GM23338 (cell line): ENCODE measurements at regions not wholly inside any gene's neighbourhood (a gene's known extent, or its start where the extent isn't known, plus 50 kb on each side); places are given as distances from the start of the nearest gene placed in this dataset.

Experiments used
- EZH2 ChIP-seq: fragments of 200-600 bp; sonication (generic); IDR thresholded peaks from one replicate; pipeline ENCODE4 v1.8.0; 2017; ENCODE audit warnings: antibody characterized with exemption, mild to moderate bottlenecking, low read depth; ENCODE audit not compliant: unreplicated experiment
- EZH2phosphoT487 ChIP-seq: fragments of 200-600 bp; sonication (generic); IDR thresholded peaks from one replicate; pipeline ENCODE4 v1.8.1; 2018; ENCODE audit warnings: antibody characterized with exemption; ENCODE audit not compliant: unreplicated experiment
- JUNB ChIP-seq: IDR thresholded peaks from one replicate; pipeline ENCODE4 v1.6.1; 2016; ENCODE audit warnings: antibody characterized with exemption; ENCODE audit not compliant: unreplicated experiment
- NANOG ChIP-seq: IDR thresholded peaks from 2 replicates; pipeline ENCODE4 v1.6.1; 2016; ENCODE audit warnings: antibody characterized with exemption, borderline replicate concordance
- POLR2AphosphoS5 ChIP-seq: IDR thresholded peaks from 2 replicates; pipeline ENCODE4 v1.6.1; 2016; ENCODE audit warnings: antibody characterized with exemption, low read depth
- STAT1 ChIP-seq: IDR thresholded peaks from one replicate; pipeline ENCODE4 v1.6.1; 2016; ENCODE audit warnings: antibody characterized with exemption; ENCODE audit not compliant: unreplicated experiment
- ZNF114 ChIP-seq: fragments of 250-450 bp; sonication (Bioruptor Pico); IDR thresholded peaks from 2 replicates; pipeline ENCODE4 v1.5.0; 2020; ENCODE audit warnings: mild to moderate bottlenecking, moderate library complexity
- TF ChIP-seq, protein P1 (sequence below): IDR thresholded peaks from one replicate; pipeline ENCODE4 v1.6.1; 2018; ENCODE audit warnings: antibody characterized with exemption; ENCODE audit not compliant: unreplicated experiment
- TF ChIP-seq, protein P2 (sequence below), 2 experiments: fragments of 200-600 bp in 1 of 2; sonication (generic) in 1 of 2; conservative IDR thresholded peaks; 2 replicates each; pipeline versions ENCODE4 v1.5.1 to v1.6.1; 2016 to 2017; ENCODE audit warnings: antibody characterized with exemption in 2 of 2, low read depth in 2 of 2, mild to moderate bottlenecking in 2 of 2, moderate library complexity in 1 of 2

DNA sequence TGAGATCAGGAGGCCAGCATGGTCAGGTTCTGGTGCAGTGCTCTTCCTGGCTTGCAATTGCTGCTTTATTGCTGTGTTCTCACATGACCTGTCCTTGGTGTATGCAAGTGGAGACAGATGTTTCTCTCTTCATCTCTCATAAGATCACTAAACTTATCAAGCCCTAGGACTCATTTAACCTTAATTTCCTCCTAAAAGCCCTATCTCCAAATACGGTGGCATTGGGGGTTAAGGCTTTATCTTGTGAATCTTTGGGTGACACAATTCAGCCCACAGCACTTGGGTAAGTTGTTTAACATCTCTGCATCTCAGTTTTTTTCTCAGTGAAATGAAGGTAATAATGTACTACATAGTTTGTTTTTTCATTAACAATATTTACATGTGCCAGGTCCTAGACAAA is 152.4 kb downstream of the RWDD3 start:
- TF ChIP-seq POLR2AphosphoS5 (no peak), EZH2 (no peak), JUNB (no peak), STAT1 (no peak), EZH2phosphoT487 (no peak), ZNF114 (CRISPR knock-in tag) (no peak), NANOG (no peak)
- TF ChIP-seq, protein P1, sequence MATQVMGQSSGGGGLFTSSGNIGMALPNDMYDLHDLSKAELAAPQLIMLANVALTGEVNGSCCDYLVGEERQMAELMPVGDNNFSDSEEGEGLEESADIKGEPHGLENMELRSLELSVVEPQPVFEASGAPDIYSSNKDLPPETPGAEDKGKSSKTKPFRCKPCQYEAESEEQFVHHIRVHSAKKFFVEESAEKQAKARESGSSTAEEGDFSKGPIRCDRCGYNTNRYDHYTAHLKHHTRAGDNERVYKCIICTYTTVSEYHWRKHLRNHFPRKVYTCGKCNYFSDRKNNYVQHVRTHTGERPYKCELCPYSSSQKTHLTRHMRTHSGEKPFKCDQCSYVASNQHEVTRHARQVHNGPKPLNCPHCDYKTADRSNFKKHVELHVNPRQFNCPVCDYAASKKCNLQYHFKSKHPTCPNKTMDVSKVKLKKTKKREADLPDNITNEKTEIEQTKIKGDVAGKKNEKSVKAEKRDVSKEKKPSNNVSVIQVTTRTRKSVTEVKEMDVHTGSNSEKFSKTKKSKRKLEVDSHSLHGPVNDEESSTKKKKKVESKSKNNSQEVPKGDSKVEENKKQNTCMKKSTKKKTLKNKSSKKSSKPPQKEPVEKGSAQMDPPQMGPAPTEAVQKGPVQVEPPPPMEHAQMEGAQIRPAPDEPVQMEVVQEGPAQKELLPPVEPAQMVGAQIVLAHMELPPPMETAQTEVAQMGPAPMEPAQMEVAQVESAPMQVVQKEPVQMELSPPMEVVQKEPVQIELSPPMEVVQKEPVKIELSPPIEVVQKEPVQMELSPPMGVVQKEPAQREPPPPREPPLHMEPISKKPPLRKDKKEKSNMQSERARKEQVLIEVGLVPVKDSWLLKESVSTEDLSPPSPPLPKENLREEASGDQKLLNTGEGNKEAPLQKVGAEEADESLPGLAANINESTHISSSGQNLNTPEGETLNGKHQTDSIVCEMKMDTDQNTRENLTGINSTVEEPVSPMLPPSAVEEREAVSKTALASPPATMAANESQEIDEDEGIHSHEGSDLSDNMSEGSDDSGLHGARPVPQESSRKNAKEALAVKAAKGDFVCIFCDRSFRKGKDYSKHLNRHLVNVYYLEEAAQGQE, result no peak
- TF ChIP-seq, protein P2, sequence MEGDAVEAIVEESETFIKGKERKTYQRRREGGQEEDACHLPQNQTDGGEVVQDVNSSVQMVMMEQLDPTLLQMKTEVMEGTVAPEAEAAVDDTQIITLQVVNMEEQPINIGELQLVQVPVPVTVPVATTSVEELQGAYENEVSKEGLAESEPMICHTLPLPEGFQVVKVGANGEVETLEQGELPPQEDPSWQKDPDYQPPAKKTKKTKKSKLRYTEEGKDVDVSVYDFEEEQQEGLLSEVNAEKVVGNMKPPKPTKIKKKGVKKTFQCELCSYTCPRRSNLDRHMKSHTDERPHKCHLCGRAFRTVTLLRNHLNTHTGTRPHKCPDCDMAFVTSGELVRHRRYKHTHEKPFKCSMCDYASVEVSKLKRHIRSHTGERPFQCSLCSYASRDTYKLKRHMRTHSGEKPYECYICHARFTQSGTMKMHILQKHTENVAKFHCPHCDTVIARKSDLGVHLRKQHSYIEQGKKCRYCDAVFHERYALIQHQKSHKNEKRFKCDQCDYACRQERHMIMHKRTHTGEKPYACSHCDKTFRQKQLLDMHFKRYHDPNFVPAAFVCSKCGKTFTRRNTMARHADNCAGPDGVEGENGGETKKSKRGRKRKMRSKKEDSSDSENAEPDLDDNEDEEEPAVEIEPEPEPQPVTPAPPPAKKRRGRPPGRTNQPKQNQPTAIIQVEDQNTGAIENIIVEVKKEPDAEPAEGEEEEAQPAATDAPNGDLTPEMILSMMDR (conservative IDR thresholded peaks at IDR 0.05; ENCODE audit: low read depth in 2 of 2), result no peak
